Transverse colon (tissue), 4 donors: ENCODE measurements at regions not wholly inside any gene's neighbourhood (a gene's known extent, or its start where the extent isn't known, plus 50 kb on each side); places are given as distances from the start of the nearest gene placed in this dataset.
"Not testable (repeated sequence)": the region's sequence is repeated elsewhere in the genome, so short reads cannot be mapped to it uniquely, and the experiment has no call there.

Source experiments
- DNase-seq: peaks from one replicate; pipeline ENCODE4 v3.0.0-alpha.2; 2019
- H3K27ac ChIP-seq, 4 donors: fragments of 200-600 bp; sonication (generic); 2 replicates each; pipeline ENCODE4 v1.5.1; 2016 to 2018; ENCODE audit warnings: inconsistent platforms in 4 of 4
- H3K27me3 ChIP-seq: fragments of 200-600 bp; sonication (generic); 2 replicates; pipeline ENCODE4 v1.5.1; 2017; ENCODE audit warnings: inconsistent platforms
- H3K36me3 ChIP-seq, 4 donors: fragments of 200-600 bp; sonication (generic); 2 replicates each; pipeline ENCODE4 v1.5.1; 2017 to 2019; ENCODE audit warnings: inconsistent platforms in 4 of 4
- H3K4me1 ChIP-seq, 4 donors: fragments of 200-600 bp; sonication (generic); 2 replicates each; pipeline ENCODE4 v1.5.1; 2017 to 2020; ENCODE audit warnings: inconsistent platforms in 4 of 4
- H3K4me3 ChIP-seq, 4 donors: fragments of 200-600 bp; sonication (generic); 1 replicate in 1 of 4; 2 replicates in 3 of 4; pipeline versions ENCODE4 v1.5.1 to v1.6.1; 2017 to 2019; ENCODE audit warnings: inconsistent platforms in 4 of 4
- H3K9me3 ChIP-seq, 2 donors: fragments of 200-600 bp; sonication (generic); 2 replicates each; pipeline ENCODE4 v1.5.1; 2017 to 2019; ENCODE audit warnings: inconsistent platforms in 2 of 2
- EP300 ChIP-seq: sonication (generic); formaldehyde crosslinking; IDR thresholded peaks from one replicate; pipeline ENCODE4 v1.6.1; 2017; ENCODE audit warnings: antibody characterized with exemption, low read depth
- POLR2A ChIP-seq: fragments of 450-650 bp; IDR thresholded peaks from one replicate; pipeline ENCODE4 v1.6.1; 2016; ENCODE audit warnings: antibody characterized with exemption, mild to moderate bottlenecking, moderate library complexity
- POLR2AphosphoS5 ChIP-seq, 3 donors: sonication (generic); formaldehyde crosslinking; IDR thresholded peaks; one replicate each; pipeline ENCODE4 v1.6.1; 2016; ENCODE audit warnings: antibody characterized with exemption in 3 of 3
- WGBS, 2 donors: methylation state at CpG; one replicate each; pipeline ENCODE4 v1.1.5; 2018; ENCODE audit warnings: low coverage in 1 of 2; 5-methylcytosine and 5-hydroxymethylcytosine counted together
- in situ Hi-C, 4 donors: fragments of 200-750 bp; cut with MboI; loops; one replicate each; pipeline versions ENCODE4 v1.15.0 to v1.15.1; 2017; ENCODE audit warnings: low sequenced_read_pairs in 3 of 4, low pct_ligation_motif_present in 1 of 4, low pct_unique_long_range_greater_than_20kb in 1 of 4
- intact Hi-C: fragments of 100-400 bp; cut with DNase I; formaldehyde crosslinking; loops from one replicate; pipeline ENCODE4 v1.15.1; 2023; ENCODE audit warnings: low total_unique reads
- TF ChIP-seq, protein P1 (sequence below), 5 experiments: fragments of 200-600 bp in 3 of 5; fragments of 450-650 bp in 2 of 5; sonication (generic) in 3 of 5; IDR thresholded peaks; 1 replicate in 2 of 5; 2 replicates in 3 of 5; pipeline ENCODE4 v1.5.1; 2016 to 2017; ENCODE audit warnings: antibody characterized with exemption in 5 of 5, inconsistent platforms in 3 of 5, mild to moderate bottlenecking in 2 of 5, moderate library complexity in 1 of 5

GRCh38 chrX:52280812-52281211, 88.0 kb upstream of the XAGE2 start:
- intact Hi-C loops = no loop called here
- 60 to 66% methylated on average over 1 to 2 of the region's 2 CpGs for WGBS, 2 donors
- no peaks in the 10 kb centered on the region for H3K27me3 ChIP-seq
- no peak overlapping the region for H3K4me3 ChIP-seq
- H3K4me1 ChIP-seq = no peaks in the 10 kb centered on the region
- no peak overlapping the region for H3K27ac ChIP-seq
- no peaks in the 10 kb centered on the region for H3K9me3 ChIP-seq
- TF ChIP-seq, protein P1, sequence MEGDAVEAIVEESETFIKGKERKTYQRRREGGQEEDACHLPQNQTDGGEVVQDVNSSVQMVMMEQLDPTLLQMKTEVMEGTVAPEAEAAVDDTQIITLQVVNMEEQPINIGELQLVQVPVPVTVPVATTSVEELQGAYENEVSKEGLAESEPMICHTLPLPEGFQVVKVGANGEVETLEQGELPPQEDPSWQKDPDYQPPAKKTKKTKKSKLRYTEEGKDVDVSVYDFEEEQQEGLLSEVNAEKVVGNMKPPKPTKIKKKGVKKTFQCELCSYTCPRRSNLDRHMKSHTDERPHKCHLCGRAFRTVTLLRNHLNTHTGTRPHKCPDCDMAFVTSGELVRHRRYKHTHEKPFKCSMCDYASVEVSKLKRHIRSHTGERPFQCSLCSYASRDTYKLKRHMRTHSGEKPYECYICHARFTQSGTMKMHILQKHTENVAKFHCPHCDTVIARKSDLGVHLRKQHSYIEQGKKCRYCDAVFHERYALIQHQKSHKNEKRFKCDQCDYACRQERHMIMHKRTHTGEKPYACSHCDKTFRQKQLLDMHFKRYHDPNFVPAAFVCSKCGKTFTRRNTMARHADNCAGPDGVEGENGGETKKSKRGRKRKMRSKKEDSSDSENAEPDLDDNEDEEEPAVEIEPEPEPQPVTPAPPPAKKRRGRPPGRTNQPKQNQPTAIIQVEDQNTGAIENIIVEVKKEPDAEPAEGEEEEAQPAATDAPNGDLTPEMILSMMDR (IDR thresholded peaks at IDR 0.05) = no peak
- TF ChIP-seq EP300 (no peak), POLR2A (no peak), POLR2AphosphoS5 (IDR thresholded peaks at IDR 0.05) (no peak)
- H3K36me3 ChIP-seq = no peaks in the 10 kb centered on the region
- no peak for DNase-seq
- in situ Hi-C loops = no loop called here

DNA sequence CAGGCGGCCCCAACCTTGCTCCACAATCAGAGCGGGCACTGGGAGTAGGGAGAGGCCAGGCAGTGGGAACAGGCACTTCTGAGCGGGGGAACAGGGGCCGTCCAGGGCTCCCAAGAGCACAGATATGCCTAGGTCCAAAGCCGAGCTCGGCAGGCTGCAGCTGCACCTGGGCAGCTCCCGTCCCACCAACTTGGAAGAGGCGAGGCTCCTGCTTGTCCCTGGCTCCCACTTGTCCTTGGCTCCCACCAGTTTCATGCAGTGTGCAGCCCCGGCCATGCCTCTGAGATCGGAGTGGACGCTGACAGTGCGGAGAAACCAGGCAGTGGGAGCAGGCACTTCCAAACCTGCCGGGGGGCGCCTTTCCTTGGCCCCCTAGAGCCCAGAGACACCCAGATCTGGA, 84.0 kb upstream of the XAGE2 start:
- Histone ChIP-seq H3K4me1 (no peaks in the 10 kb centered on the region), H3K4me3 (no peak overlapping the region), H3K27ac (no peak overlapping the region), H3K36me3 (no peaks in the 10 kb centered on the region), H3K9me3 (no peaks in the 10 kb centered on the region), H3K27me3 (no peaks in the 10 kb centered on the region)
- in situ Hi-C loops = no loop called here
- DNase-seq = no peak
- 77% methylated on average over 10 of the region's 14 CpGs; no CpG with 5 or more reads in 1 of the 2 donors for WGBS, 2 donors
- intact Hi-C loops = no loop called here
- TF ChIP-seq POLR2AphosphoS5 (IDR thresholded peaks at IDR 0.05) (no peak), POLR2A (no peak), EP300 (no peak)
- TF ChIP-seq, protein P1 (IDR thresholded peaks at IDR 0.05) = no peak

- in situ Hi-C loops, H3K4me3 ChIP-seq, intact Hi-C loops, H3K4me1 ChIP-seq, H3K27ac ChIP-seq, H3K36me3 ChIP-seq, H3K9me3 ChIP-seq, H3K27me3 ChIP-seq, DNase-seq: not testable (repeated sequence)
- 52% methylated on average over 6 of the region's 6 CpGs; no CpG with 5 or more reads in 1 of the 2 donors for WGBS, 2 donors
These were observed 69.9 kb upstream of the XAGE2 start for GRCh38 chrX:52298968-52299367.

GRCh38 chrX:52308532-52308931, 60.3 kb upstream of the XAGE2 start:
- H3K4me3 ChIP-seq, H3K27ac ChIP-seq, H3K4me1 ChIP-seq, H3K27me3 ChIP-seq, in situ Hi-C loops, intact Hi-C loops, DNase-seq, H3K9me3 ChIP-seq, H3K36me3 ChIP-seq: not testable (repeated sequence)
- 71 to 100% methylated on average over 1 of the region's 1 CpG for WGBS, 2 donors
